GM19397 (cell line): ENCODE measurements at regions not wholly inside any gene's neighbourhood (a gene's known extent, or its start where the extent isn't known, plus 50 kb on each side); places are given as distances from the start of the nearest gene placed in this dataset.
A peak's percentile ranks its signal among the peaks of the same experiment; 100 is the strongest.
"Not testable (repeated sequence)": the region's sequence is repeated elsewhere in the genome, so short reads cannot be mapped to it uniquely, and the experiment has no call there.

Experiments
- ATAC-seq: cut with Tn5 transposase; IDR thresholded peaks from one replicate; pipeline ENCODE4 v1.9.1; 2021; ENCODE audit warnings: mild to moderate bottlenecking, moderate library complexity; ENCODE audit not compliant: unreplicated experiment

DNA sequence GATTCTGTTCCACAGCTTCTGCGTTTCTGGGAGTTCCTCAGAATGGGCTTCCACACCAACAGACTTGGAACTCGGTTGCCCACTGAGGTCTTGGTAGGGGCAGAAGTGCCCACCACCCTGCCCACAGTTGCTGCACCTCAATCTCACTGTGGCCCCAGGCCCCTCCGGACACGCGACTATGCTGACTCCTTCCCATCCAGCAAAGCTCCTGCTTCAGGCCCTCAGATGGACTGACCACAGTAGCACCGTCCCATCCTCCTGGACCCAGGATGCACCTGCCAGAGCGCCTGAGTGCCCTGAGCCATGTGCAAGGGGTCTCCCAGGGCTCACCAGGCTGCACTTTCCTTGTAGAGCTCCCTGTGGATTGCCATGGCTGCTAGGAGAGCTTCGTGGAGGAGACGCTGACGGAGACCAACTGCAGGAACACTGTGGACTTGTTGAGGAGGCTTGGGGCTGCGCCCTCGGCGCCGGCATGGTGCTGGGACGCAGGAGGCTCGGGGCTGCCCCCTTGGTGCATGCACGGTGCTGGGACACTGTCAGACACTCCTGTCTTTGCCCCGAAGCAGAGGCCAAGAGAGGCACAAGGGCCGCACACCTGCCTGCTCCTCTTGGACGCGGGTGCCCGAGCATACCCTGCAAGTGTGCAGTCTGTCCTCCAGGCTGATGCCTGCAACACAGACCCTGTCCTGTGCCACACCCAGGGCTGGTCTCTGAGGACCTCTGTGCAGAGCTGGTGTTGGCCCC, 201.3 kb downstream of the LIPI start:
- not testable (repeated sequence) for ATAC-seq

DNA sequence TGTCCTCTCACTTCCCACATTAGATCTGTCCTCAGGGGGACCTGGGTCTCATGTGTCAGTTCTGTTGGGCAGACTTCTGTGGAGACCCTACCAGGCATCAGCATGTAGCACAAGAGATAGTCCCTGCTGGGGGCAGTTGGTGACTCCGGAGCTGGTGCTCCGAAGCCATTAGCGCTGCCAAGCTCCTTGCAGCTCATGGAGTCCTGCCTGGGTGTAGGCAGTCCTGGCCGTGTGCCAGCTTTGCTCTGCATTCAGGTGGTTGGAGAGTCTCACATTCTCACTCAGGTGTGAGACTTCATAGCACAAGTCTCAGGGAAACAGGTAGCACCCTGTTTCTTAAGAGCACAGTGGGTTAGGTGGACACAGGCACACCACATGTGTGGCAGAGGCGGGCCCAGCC, 202.3 kb downstream of the LIPI start:
- not testable (repeated sequence) for ATAC-seq

DNA sequence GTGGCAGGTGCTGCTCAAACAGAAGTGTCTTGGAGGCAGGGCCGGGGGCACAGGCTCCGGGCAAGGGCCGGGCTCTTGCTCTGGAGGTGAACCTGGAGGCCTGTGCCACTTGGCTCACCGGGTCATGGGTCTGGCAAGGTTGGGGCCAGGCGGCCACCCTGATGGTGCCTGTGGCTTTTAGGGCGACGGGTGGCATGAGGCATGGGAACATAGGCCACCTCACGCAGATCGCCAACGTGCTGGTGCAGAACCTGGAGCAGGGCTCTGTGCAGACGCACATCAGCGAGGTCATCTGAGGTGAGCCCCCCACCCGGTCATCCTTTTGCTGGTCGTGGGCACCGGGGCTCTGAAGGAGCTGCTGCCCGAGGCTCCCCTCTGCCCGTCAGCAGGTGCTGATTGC, 202.7 kb downstream of the LIPI start:
- not testable (repeated sequence) for ATAC-seq

DNA sequence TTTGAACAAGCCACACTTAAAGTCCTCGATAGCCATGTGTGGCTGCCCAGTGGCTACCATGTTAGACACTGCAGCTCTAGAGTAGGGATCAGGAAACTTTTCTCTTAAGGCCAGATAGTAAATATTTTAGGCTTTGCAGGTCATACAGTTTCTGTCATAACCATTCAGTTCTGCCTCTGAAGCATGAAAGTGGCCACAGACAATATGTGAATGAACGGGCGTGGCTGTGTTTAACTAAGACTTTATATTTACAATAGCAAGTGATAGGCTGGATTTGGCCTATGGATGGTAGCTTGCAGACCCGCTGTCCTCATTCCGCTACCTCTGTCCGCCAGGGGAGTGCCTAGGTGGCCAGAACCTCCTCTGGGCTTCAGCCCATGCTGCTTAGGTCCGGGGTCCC, 204.6 kb downstream of the LIPI start:
- ATAC-seq = not testable (repeated sequence)

DNA sequence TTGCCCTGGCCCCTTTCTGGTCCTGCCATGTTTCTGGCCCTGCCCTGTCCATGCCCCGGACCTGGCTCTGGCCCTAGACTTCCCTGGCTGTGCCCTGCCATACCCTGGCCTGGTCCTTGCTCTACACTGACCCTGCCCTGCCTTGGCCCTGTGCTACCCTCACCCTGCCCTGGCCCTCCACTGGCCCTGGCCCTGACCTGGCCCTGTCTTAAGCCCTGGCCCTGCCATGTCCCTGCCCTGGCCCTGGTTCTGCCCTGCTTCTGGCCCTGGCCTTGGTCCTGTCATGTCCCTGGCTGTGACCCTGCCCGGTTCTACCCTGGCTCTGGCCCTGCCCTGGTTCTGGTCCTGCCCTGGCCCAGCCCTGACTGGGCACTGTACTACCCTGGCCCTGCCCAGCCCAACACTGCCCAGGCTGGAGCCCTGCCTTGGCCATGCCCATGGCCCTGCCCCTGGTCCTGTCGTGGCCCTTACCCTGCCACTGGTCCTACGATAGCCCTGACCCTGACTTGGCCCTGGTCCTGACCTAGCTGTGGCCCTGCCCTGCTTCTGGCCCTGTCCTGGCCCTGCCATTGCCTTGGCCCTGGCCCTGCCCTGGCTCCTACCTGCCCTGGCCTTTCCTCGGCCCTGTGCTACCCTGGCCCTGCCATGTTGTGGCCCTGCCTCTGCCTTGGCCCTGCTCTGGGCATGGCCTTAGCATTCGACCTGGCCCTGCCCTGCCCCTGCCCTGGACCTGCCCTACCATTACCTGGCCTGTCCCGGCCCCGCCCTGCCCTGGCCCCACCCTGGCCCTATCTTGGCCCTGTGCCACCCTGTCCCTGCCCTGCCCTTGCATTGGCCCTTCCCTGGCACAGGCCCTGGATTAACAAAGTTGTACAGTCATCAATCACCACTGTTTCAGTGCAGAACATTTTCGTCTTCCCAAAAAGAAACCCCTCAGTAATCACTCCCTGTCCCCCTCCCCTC, 223.5 kb downstream of the LIPI start:
- not testable (repeated sequence) for ATAC-seq

DNA sequence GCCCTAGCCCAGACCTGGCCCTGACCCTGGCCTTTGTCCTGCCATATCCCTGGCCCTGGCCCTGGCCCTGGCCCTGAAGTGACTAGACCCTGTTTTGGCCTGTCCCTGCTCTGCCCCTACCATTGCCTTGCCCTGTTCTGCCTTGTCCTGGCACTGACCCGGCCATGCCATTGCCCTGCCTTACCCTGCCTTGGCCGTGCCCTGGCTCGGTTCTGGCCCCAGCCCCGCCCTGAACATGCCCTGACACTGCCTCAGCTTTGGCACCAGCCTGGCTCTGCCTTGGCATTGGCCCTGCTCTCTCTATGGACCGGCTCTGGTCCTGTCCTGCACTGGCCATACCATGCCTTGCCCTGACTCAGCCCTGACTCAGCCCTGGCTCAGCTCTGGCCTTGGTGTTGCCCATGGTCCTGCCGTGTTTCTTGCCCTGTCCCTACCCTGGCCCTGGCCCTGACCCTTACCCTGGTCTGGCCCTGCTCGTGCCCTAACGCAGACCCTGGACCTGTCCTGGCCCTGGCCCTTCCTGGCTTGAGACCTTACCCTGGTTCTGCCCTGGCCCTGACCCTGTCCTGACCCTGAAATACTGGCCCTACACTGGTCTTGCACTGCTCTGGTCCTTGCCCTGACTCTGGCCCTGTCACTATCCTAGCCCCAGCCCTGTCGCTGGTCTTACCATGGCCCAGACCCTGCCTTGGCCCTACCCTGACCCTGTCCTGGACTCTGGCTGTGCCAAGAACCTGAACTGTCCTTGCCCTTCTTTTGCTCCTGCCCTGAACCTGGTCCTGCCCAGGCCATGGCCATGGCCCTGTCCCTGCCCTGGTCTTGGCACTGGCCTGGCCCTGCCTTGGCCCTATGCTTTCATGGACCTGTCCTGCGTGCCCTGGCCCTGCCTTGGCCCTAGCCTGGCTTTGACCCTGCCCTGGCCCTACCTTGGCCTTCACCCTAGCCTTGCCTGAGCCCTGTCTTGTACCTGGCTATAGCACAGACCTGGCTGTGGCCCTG, 224.6 kb downstream of the LIPI start:
- ATAC-seq = not testable (repeated sequence)

DNA sequence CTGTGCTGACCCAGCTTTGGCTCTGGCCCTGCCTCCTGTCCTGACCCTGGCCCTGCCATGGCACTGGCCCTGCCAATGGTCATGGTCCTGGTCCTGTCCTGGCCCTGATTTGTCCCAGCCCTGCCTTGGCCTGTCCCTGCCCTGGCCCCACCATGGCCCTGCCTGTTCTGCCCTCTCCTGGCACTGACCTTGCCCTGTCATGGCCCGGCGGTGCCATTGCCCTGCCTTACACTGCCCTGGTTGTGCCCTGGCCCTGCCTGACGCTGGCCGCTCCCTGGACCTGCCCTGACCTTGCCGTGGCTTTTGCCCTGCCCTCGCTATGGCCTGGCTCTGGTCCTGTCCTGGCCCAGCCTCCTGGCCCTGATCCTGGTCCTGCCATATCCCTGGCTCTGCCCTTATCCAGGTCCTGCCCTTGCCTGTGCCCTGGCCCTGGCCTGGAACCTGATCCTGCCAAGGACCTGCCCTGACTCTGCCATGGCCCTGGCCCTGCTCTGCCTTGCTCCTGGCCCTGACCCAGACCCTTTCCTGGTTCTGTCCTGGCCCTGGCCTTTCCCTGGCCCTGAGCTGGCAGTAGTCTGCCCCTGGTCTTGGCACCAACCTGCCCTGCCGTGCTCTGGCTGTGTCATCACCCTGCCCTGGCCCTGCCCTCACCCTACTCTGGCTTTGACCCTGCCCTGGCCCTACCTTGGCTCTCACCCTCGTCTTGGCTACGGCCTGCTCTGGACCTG, 225.5 kb downstream of the LIPI start:
- not testable (repeated sequence) for ATAC-seq

DNA sequence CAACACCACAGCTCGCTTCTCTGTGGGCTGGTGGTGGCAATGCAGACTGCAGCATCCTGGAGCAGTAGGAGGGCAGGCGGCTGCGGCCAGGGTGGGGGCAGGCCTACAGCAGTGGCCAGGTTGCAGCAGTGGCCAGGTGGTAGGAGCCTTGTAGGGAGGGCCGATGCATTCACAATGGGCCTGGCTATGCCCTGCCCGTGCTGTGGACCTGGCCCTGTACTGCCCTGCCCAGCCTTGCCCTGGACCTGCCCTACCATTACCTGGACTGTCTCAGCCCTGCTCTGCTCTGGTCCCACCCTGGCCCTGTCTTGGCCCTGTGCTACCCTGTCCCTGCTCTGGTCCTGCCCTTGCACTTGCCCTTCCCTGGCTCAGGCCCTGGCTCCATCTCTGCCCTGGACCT, 226.0 kb downstream of the LIPI start:
- not testable (repeated sequence) for ATAC-seq

DNA sequence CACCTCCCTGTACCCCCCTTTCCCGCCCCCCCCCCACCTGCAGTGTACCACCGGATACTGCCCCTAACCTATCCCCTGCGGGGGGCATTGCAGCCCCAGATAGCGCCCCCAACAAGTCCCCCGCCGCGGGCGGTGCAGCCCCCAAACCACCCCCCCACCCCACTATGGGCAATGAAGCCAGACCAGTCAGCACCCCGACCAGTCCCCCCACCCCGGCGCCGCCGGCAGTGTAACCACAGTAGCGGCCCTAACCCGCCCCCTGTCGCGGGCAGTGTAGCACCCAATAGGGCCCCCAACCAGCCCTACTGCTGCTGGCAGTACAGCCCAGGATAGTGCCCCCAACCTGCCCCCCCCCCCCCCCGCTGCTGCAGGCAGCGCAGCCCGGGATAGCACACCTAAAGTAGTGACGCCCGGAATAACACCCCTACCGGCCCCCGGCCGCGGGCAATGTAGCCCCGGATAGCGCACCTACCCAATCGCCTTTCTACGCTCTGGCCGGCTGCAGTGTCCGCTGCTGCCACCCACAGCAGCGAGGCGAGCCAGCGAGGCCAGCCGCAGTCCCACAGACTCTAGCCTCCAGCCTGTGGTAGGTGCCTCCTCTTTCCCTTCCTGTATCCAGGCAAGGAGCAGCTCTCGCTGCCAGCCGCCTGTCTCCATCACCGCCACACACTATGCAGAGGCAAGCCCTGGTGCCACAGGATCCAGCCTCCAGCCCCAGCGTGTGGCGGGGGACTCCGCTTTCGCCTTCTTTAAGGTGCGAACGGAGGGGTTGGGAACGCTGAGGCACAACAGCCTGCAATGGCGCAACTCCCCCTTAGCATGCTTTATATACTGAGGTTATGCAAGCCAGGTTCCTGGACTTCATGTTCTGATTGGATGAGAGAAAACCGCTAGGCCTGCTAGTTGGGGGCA, 229.3 kb downstream of the LIPI start:
- ATAC-seq = not testable (repeated sequence)

DNA sequence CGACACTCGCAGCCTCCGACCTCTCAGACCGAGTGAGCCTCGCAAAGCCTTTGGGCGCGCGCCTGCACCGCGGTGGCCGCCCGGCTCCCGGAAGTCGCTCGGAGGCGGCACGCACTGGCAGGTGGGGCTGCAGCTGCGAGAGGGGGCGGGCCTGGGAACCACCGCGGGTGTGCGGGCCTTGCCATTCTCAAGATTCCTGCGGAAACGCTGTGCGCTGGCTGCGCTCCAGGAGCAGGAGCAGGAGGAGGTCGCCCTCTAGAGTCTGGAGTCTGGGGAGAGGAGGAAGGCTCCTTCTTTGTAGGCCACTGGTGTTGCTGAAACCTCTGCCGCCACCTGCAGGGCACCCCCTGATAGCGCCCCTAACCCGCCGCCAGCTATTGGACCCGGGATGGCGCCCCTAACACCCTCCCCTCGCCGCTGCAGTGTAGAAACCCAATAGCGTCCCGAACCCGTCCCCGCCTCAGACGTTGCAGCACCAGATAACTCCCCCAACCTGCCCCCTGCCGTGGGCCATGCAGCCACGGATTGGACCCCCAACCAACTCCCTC, 230.6 kb downstream of the LIPI start:
- ATAC-seq = peak; percentile 98

DNA sequence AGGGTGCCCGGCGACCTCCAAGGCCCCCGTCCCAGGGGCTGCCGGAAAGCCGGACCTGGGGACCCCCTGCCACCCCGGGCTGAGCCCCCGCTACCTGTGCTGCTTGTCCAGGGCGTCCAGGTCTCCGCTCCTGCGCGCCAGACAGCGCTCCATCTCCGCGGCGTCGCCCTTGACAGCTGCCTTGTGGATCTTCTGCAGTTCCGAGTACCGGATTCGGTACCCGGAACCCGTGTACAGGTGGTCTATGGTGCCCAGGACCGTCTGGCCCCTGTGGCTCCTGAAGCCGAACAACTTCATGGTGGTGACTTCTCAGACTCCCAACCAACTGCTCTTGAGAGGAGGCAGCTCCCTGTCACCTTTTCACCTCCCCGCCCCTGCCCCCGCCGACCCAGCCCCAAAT, 231.1 kb downstream of the LIPI start:
- ATAC-seq = peak; percentile 11

DNA sequence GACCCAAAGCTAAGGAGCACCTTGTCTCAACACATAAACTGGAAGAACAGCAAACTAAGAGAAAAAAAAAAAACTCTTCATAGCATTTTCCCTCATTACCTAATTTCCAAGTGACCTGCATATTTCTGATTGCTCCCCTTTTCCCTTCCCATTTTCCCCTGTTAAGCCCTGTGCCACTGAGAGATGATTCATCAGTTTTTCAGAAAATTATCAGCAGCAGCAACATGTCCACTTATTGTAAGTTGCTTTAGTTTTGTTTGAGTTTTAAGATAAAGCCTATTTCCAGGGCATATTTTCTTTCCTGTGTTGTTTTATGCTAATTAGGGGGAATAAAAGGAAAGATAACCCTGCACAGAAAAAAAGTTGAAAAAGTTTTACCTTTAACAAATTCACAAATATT, 236.2 kb downstream of the LIPI start:
- ATAC-seq = not testable (repeated sequence)

DNA sequence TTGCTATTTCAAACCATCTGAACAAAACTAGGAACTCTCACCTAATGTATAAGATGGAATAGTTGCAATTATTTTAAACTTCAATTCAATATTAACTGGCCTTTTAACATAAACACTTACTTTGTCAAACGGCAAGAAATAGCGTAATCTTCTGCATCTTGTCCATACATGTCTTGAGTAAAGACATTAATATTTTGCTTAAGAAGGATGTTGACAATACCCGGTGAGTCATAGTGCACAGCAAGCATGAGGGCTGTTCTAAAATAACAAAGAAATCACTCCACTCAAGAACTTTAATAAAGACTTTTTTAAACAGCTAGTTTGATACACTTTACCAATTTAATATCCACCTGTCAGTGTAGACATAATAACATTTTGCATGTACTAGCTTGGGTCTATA, 240.9 kb downstream of the LIPI start:
- ATAC-seq = not testable (repeated sequence)

DNA sequence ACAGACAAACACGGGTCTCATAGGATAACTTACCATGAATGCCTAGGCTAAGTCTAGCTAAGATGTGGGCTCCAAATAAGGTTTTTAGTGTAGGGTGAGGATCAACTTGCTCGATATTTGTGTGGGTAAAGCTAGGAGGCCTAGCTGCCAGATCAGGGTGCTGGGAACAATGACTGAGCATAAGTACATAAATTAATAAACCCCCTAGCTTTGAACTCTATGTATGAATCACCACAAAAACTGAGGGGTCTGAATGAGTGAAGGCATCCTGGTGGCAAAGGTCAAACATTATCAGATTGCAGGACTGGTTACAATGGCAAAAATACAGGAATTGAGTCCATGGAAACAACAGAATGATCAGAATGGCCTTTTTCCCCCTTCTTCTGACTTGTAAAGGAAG, 241.8 kb downstream of the LIPI start:
- ATAC-seq = not testable (repeated sequence)

DNA sequence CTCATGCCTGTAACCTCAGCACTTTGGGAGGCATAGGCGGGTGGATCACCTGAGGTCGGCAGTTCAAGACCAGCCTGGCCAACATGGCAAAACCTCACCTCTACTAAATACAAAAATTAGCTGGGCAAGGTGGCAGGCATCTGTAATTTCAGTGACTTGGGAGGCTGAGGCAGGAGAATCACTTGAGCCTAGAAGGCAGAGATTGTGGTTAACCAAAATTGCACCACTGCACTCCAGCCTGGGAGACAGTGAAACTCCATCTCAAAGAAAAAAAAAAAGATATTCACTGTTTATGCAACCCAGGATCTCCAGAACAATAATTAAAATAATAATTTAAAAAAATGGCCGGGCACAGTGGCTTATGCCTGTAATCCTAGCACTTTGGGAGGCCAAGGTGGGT, 247.5 kb downstream of the LIPI start:
- not testable (repeated sequence) for ATAC-seq

DNA sequence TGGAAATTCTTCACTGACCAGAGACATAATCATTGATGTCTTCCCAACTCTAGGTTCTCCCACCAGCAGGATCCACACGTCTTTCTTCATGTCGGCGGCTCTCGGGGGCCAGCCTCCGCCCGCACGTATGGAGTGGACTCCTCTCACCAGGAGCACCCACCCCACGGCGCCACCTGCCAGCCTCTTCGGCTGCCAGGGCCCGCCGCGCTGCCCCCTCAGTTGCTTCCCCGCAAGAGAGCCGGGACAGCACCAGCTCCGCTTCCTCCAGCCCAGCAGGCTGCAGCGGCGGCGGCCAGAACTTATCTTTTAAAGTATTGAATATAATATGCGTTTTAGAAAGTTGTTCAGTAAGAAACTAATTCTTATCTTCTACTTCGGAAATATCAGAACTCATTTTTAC, 273.5 kb downstream of the LIPI start:
- no peak for ATAC-seq

DNA sequence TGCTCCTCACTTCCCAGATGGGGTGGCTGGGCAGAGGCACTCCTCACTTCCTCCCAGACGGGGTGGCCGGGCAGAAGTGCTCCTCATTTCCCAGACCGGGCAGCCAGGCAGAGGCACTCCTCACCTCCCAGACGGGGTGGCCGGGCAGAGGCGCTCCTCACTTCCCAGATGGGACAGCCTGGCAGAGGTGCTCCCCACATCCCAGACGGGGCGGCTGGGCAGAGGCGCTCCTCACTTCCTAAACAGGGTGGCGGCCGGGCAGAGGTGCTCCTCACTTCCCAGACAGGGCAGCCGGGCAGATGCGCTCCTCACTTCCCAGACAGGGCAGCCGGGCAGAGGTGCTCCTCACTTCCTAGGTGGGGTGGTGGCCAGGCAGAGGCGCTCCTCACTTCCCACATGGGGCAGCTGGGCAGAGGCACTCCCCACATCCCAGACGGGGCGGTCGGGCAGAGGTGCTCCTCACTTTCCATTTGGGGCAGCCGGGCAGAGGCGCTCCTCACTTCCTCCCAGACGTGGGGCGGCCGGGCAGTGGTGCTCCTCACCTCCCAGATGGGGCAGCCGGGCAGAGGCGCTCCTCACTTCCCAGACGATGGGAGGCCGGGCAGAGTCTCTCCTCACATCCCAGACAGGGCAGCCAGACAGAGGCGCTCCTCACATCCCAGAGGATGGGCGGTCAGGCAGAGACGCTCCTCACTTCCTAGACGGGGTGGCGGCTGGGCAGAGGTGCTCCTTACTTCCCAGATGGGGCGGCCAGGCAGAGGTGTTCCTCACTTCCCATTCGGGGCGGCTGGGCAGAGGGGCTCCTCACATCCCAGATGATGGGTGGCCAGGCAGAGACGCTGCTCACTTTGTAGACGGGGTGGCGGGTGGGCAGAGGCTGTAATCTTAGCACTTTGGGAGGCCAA, 274.5 kb downstream of the LIPI start:
- not testable (repeated sequence) for ATAC-seq
